CD4-positive, alpha-beta memory T cell (primary cell): ENCODE measurements at regions not wholly inside any gene's neighbourhood (a gene's known extent, or its start where the extent isn't known, plus 50 kb on each side); places are given as distances from the start of the nearest gene placed in this dataset.

Experiments
- CTCF ChIA-PET: fragments of 350-600 bp; sonication (Branson Sonifier 250); formaldehyde crosslinking; loops from one replicate; lab custom pipeline; 2021; ENCODE audit warnings: inconsistent platforms; ENCODE audit not compliant: partially characterized antibody; lab: Charles Lee
- POLR2A ChIA-PET: fragments of 350-600 bp; sonication (Branson Sonifier 250); formaldehyde crosslinking; loops from one replicate; lab custom pipeline; 2021; ENCODE audit not compliant: partially characterized antibody; lab: Charles Lee
- DNase-seq, 5 donors: peaks; one replicate each; pipeline versions ENCODE4 v3.0.0 to v3.0.0-alpha.2; 2020 to 2022; ENCODE audit warnings: mixed read lengths in 1 of 5
- H3K27ac ChIP-seq: one replicate; pipeline ENCODE4 v1.7.0; 2013; ENCODE audit warnings: low read depth, low read length
- H3K27me3 ChIP-seq: 2 replicates; pipeline ENCODE4 v1.7.0; 2013; ENCODE audit warnings: mild to moderate bottlenecking, low read length, moderate library complexity; ENCODE audit not compliant: insufficient read depth
- H3K36me3 ChIP-seq: 2 replicates; pipeline ENCODE4 v1.7.0; 2013; ENCODE audit warnings: mild to moderate bottlenecking, low read length, moderate library complexity; ENCODE audit not compliant: insufficient read depth
- H3K4me1 ChIP-seq: 2 replicates; pipeline ENCODE4 v1.7.0; 2013; ENCODE audit warnings: mild to moderate bottlenecking, low read length, moderate library complexity; ENCODE audit not compliant: insufficient read depth
- H3K4me3 ChIP-seq, 2 donors: one replicate each; pipeline ENCODE4 v1.7.0; 2013; ENCODE audit warnings: low read length in 2 of 2, mild to moderate bottlenecking in 1 of 2
- H3K9me3 ChIP-seq, 2 donors: one replicate each; pipeline ENCODE4 v1.7.0; 2013; ENCODE audit warnings: low read length in 2 of 2, control low read depth in 1 of 2; ENCODE audit not compliant: control insufficient read depth in 1 of 2
- H3K27ac Mint-ChIP-seq, 7 donors: one replicate each; pipeline ENCODE4 v1.8.0; 2020 to 2021; ENCODE audit warnings: mixed read lengths in 7 of 7, mild to moderate bottlenecking in 6 of 7, inconsistent platforms in 3 of 7, moderate library complexity in 3 of 7
- H3K27me3 Mint-ChIP-seq, 2 donors: one replicate each; pipeline ENCODE4 v1.8.0; 2020 to 2021; ENCODE audit warnings: mixed read lengths in 2 of 2
- H3K36me3 Mint-ChIP-seq, 2 donors: one replicate each; pipeline ENCODE4 v1.8.0; 2020 to 2021; ENCODE audit warnings: mixed read lengths in 2 of 2, inconsistent platforms in 1 of 2, mild to moderate bottlenecking in 1 of 2
- H3K4me1 Mint-ChIP-seq, 4 donors: one replicate each; pipeline ENCODE4 v1.8.0; 2020 to 2021; ENCODE audit warnings: mixed read lengths in 4 of 4, mild to moderate bottlenecking in 1 of 4
- H3K4me3 Mint-ChIP-seq, 8 donors: one replicate each; pipeline ENCODE4 v1.8.0; 2020 to 2021; ENCODE audit warnings: mixed read lengths in 8 of 8, mild to moderate bottlenecking in 7 of 8, moderate library complexity in 6 of 8, inconsistent platforms in 3 of 8
- H3K9me3 Mint-ChIP-seq, 8 donors: one replicate each; pipeline ENCODE4 v1.8.0; 2020 to 2021; ENCODE audit warnings: mixed read lengths in 8 of 8, mild to moderate bottlenecking in 5 of 8, inconsistent platforms in 3 of 8, moderate library complexity in 1 of 8
- intact Hi-C: fragments of 100-400 bp; cut with micrococcal nuclease; formaldehyde crosslinking; loops from one replicate; pipeline ENCODE4 v1.15.1; 2023

GRCh38 chr3:76754247-76754646 is 285.7 kb upstream of the ROBO2 start:
- ChIA-PET CTCF (no interaction called here), POLR2A (no interaction called here)
- Histone ChIP-seq H3K4me1 (no peaks in the 10 kb centered on the region), H3K4me3 (no peak overlapping the region), H3K27me3 (no peaks in the 10 kb centered on the region), H3K36me3 (no peaks in the 10 kb centered on the region), H3K9me3 (no peaks in the 10 kb centered on the region), H3K27ac (no peak overlapping the region)
- Mint-ChIP-seq H3K4me1 (no peaks in the 10 kb centered on the region), H3K9me3 (peaks cover 3 to 14% (median 11%) of the 10 kb centered on the region in 8 donors), H3K36me3 (no peaks in the 10 kb centered on the region), H3K27me3 (no peaks in the 10 kb centered on the region), H3K4me3 (no peak overlapping the region), H3K27ac (no peak overlapping the region)
- DNase-seq, result no peak
- intact Hi-C loops, result no loop called here

DNA sequence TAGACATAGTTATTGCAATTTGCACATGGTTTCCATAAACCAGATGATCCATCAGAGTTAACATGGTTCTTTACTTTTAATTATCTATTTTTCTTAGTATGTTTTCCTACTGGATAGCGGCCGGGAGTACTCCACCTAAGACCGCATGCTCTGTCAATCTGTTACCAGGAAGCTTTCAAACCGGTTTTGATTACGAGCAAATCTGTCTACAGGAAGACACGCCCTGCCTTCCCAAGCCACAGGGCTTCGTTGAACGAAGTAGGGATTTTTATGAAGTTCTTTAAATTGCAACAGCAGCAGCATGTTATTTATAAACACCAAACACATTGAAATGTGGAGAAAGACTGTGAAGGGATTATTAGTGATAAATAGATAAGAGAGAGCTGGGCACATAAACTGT is 283.3 kb upstream of the ROBO2 start:
- Mint-ChIP-seq H3K4me1 (no peaks in the 10 kb centered on the region), H3K27me3 (no peaks in the 10 kb centered on the region), H3K4me3 (no peak overlapping the region), H3K36me3 (no peaks in the 10 kb centered on the region), H3K27ac (no peak overlapping the region), H3K9me3 (peaks cover 2 to 18% (median 5%) of the 10 kb centered on the region in 8 donors)
- intact Hi-C loops, result no loop called here
- H3K36me3 ChIP-seq, result no peaks in the 10 kb centered on the region
- H3K27ac ChIP-seq, result no peak overlapping the region
- no peak overlapping the region for H3K4me3 ChIP-seq
- ChIA-PET POLR2A (no interaction called here), CTCF (no interaction called here)
- H3K4me1 ChIP-seq, result no peaks in the 10 kb centered on the region
- H3K27me3 ChIP-seq, result no peaks in the 10 kb centered on the region
- DNase-seq, result no peak
- H3K9me3 ChIP-seq, result no peaks in the 10 kb centered on the region

DNA sequence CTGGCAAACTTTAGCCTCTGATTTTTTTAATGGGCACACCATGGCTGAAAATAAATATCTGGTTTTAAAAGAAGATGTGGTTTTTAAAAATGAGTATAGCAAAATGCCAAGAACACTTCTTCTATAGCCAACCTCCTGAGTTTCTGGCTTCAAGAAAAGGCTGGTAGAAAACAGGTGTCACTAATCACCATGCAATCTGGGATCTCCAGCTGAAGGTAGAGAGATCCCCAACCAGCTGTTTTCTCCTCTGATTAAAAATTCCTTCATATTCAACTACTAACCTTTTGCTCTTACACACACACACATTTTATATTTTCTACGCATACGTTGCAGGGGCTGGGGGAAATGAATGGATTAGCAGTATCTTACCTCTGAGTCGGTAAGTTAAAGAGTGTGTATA is 279.6 kb upstream of the ROBO2 start:
- no peaks in the 10 kb centered on the region for H3K36me3 ChIP-seq
- H3K4me1 ChIP-seq, result no peaks in the 10 kb centered on the region
- intact Hi-C loops, result no loop called here
- no peaks in the 10 kb centered on the region for H3K36me3 Mint-ChIP-seq
- ChIA-PET CTCF (no interaction called here), POLR2A (no interaction called here)
- no peaks in the 10 kb centered on the region for H3K27me3 ChIP-seq
- H3K27ac Mint-ChIP-seq, result no peak overlapping the region
- no peak overlapping the region for H3K4me3 ChIP-seq
- DNase-seq, result no peak
- no peaks in the 10 kb centered on the region for H3K9me3 ChIP-seq
- no peaks in the 10 kb centered on the region for H3K4me1 Mint-ChIP-seq
- peaks cover 1 to 22% (median 8%) of the 10 kb centered on the region in 8 donors for H3K9me3 Mint-ChIP-seq
- H3K4me3 Mint-ChIP-seq, result no peak overlapping the region
- no peak overlapping the region for H3K27ac ChIP-seq
- no peaks in the 10 kb centered on the region for H3K27me3 Mint-ChIP-seq

GRCh38 chr3:76765511-76765910 is 274.4 kb upstream of the ROBO2 start:
- Mint-ChIP-seq H3K36me3 (no peaks in the 10 kb centered on the region), H3K4me1 (no peaks in the 10 kb centered on the region), H3K4me3 (no peak overlapping the region), H3K27ac (no peak overlapping the region), H3K9me3 (peaks cover 0 to 22% (median 8%) of the 10 kb centered on the region in 8 donors), H3K27me3 (no peaks in the 10 kb centered on the region)
- Histone ChIP-seq H3K27ac (no peak overlapping the region), H3K4me1 (no peaks in the 10 kb centered on the region), H3K4me3 (no peak overlapping the region), H3K9me3 (no peaks in the 10 kb centered on the region), H3K27me3 (no peaks in the 10 kb centered on the region), H3K36me3 (no peaks in the 10 kb centered on the region)
- no peak for DNase-seq
- CTCF ChIA-PET, result no interaction called here
- POLR2A ChIA-PET, result no interaction called here
- intact Hi-C loops, result no loop called here

GRCh38 chr3:76768912-76769311 is 271.0 kb upstream of the ROBO2 start:
- H3K4me1 Mint-ChIP-seq, result no peaks in the 10 kb centered on the region
- Histone ChIP-seq H3K4me1 (no peaks in the 10 kb centered on the region), H3K4me3 (no peak overlapping the region), H3K27ac (no peak overlapping the region), H3K36me3 (no peaks in the 10 kb centered on the region), H3K9me3 (no peaks in the 10 kb centered on the region), H3K27me3 (no peaks in the 10 kb centered on the region)
- POLR2A ChIA-PET, result no interaction called here
- no peaks in the 10 kb centered on the region for H3K36me3 Mint-ChIP-seq
- no peak overlapping the region for H3K27ac Mint-ChIP-seq
- no peaks in the 10 kb centered on the region for H3K27me3 Mint-ChIP-seq
- CTCF ChIA-PET, result no interaction called here
- no peak overlapping the region for H3K4me3 Mint-ChIP-seq
- H3K9me3 Mint-ChIP-seq, result peaks cover 2 to 17% (median 8%) of the 10 kb centered on the region in 8 donors
- intact Hi-C loops, result no loop called here
- DNase-seq, result no peak

GRCh38 chr3:76776927-76777326 is 263.0 kb upstream of the ROBO2 start:
- Mint-ChIP-seq H3K9me3 (peaks cover 0 to 19% (median 8%) of the 10 kb centered on the region in 8 donors), H3K36me3 (no peaks in the 10 kb centered on the region), H3K4me3 (no peak overlapping the region), H3K4me1 (no peaks in the 10 kb centered on the region), H3K27me3 (no peaks in the 10 kb centered on the region), H3K27ac (no peak overlapping the region)
- Histone ChIP-seq H3K36me3 (no peaks in the 10 kb centered on the region), H3K4me1 (no peaks in the 10 kb centered on the region), H3K9me3 (no peaks in the 10 kb centered on the region), H3K4me3 (no peak overlapping the region), H3K27ac (no peak overlapping the region), H3K27me3 (no peaks in the 10 kb centered on the region)
- DNase-seq, result no peak
- ChIA-PET POLR2A (no interaction called here), CTCF (no interaction called here)
- intact Hi-C loops, result no loop called here

GRCh38 chr3:76788206-76788605 is 251.7 kb upstream of the ROBO2 start:
- no peaks in the 10 kb centered on the region for H3K9me3 ChIP-seq
- POLR2A ChIA-PET, result no interaction called here
- Mint-ChIP-seq H3K36me3 (no peaks in the 10 kb centered on the region), H3K4me3 (no peak overlapping the region), H3K4me1 (no peaks in the 10 kb centered on the region), H3K27me3 (no peaks in the 10 kb centered on the region), H3K9me3 (peaks cover 2 to 35% (median 13%) of the 10 kb centered on the region in 8 donors), H3K27ac (no peak overlapping the region)
- H3K36me3 ChIP-seq, result no peaks in the 10 kb centered on the region
- no peak overlapping the region for H3K27ac ChIP-seq
- CTCF ChIA-PET, result no interaction called here
- intact Hi-C loops, result no loop called here
- no peak overlapping the region for H3K4me3 ChIP-seq
- no peaks in the 10 kb centered on the region for H3K27me3 ChIP-seq
- no peaks in the 10 kb centered on the region for H3K4me1 ChIP-seq
- no peak for DNase-seq

DNA sequence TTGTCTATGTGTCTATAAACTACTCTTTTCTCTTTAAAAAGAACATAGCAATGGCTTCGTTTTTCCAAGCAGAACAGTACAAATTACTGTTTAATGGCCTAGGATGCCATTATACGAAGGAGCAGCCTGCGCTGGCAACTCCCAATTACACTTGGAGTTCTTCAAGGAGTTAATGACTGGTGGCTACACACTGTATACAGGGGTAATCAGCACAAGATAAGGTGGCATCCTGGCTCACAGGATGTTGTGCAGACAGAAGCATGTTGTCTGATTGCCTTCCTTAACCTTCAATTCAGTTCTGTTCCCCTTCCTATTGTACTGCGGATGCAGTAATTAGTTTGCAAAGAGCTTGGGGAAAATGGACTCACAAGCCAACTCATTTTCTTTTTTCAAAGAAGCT is 250.7 kb upstream of the ROBO2 start:
- H3K4me1 ChIP-seq, result no peaks in the 10 kb centered on the region
- no peaks in the 10 kb centered on the region for H3K36me3 ChIP-seq
- H3K27ac ChIP-seq, result no peak overlapping the region
- POLR2A ChIA-PET, result no interaction called here
- no peaks in the 10 kb centered on the region for H3K9me3 ChIP-seq
- H3K4me1 Mint-ChIP-seq, result no peaks in the 10 kb centered on the region
- no peaks in the 10 kb centered on the region for H3K27me3 ChIP-seq
- no peak overlapping the region for H3K27ac Mint-ChIP-seq
- no peak overlapping the region for H3K4me3 Mint-ChIP-seq
- intact Hi-C loops, result no loop called here
- H3K9me3 Mint-ChIP-seq, result peaks cover 2 to 30% (median 13%) of the 10 kb centered on the region in 8 donors
- no peak for DNase-seq
- CTCF ChIA-PET, result no interaction called here
- no peaks in the 10 kb centered on the region for H3K36me3 Mint-ChIP-seq
- no peak overlapping the region for H3K4me3 ChIP-seq
- H3K27me3 Mint-ChIP-seq, result no peaks in the 10 kb centered on the region
